ENCODE measurements at regions not wholly inside any gene's neighbourhood (a gene's known extent, or its start where the extent isn't known, plus 50 kb on each side); places are given as distances from the start of the nearest gene placed in this dataset.

DNA sequence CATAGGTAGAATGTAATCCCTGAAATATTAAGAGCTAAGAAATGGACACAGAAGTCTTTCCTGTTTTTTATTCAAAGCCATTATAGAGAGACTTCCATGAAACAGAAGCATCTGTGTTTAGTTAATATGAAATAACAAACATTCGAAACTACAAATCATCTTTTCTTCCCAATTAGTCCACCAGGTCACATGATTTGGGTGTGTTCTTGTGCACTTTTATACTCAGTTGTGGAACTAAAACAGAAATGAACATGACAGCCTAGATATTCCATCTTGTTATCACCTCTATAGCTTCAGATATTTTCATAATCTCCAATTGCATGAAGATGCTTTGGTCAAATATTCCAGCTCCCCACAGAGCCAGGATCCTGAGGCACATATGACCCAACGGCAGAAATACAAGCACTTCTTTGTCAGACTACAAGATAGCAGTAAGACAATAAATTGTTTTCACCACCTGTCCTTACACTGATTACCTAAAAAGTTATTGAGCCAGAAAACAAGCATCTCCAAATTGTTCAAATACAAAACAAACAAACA lies 116.8 kb upstream of the BEND6 start:
- Histone ChIP-seq H3K4me1 (ENCODE audit: control insufficient read depth in 1 of 2, insufficient read depth in 1 of 2, low read depth in 1 of 2, low read length in 1 of 2) (no peaks in the 10 kb centered on the region), H3K4me3 (ENCODE audit: low read depth in 1 of 2, low read length in 1 of 2) (no peak overlapping the region), H3K9me3 (no peaks in the 10 kb centered on the region)

DNA sequence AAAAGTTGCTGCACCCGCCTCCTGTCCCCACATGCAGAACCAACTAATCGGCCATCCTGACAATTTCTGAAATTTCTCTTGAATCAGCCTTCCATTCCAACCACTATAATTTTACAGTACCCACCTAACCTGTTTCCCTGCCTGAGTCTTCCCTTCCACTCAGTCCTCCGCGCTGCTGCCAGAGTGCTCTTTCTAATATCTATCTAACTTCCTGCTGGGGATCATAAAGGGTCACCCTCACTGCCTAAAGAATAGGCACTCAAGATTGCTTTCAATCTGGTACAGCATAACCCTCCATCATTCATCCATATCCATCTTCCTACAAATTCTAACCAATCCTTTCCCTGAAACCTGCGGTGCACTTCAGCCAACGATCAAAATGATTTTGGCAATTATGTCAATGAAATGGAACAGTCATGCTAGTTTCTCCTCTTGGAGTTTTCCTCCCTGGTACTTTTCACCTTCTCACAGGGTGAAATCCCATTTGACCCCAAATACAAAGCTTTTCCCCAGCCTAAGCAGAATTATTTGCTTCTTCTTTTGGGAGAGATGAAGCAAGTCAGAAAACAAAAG lies 117.5 kb upstream of the BEND6 start:
- Histone ChIP-seq H3K9me3 (no peaks in the 10 kb centered on the region), H3K27me3 (peaks cover 28% of the 10 kb centered on the region), H3K27ac (no peak overlapping the region), H3K4me3 (ENCODE audit: low read depth in 1 of 2, low read length in 1 of 2) (no peak overlapping the region), H3K4me1 (ENCODE audit: control insufficient read depth in 1 of 2, insufficient read depth in 1 of 2, low read depth in 1 of 2, low read length in 1 of 2) (no peaks in the 10 kb centered on the region), H3K36me3 (no peaks in the 10 kb centered on the region)
- TF ChIP-seq, protein P1, sequence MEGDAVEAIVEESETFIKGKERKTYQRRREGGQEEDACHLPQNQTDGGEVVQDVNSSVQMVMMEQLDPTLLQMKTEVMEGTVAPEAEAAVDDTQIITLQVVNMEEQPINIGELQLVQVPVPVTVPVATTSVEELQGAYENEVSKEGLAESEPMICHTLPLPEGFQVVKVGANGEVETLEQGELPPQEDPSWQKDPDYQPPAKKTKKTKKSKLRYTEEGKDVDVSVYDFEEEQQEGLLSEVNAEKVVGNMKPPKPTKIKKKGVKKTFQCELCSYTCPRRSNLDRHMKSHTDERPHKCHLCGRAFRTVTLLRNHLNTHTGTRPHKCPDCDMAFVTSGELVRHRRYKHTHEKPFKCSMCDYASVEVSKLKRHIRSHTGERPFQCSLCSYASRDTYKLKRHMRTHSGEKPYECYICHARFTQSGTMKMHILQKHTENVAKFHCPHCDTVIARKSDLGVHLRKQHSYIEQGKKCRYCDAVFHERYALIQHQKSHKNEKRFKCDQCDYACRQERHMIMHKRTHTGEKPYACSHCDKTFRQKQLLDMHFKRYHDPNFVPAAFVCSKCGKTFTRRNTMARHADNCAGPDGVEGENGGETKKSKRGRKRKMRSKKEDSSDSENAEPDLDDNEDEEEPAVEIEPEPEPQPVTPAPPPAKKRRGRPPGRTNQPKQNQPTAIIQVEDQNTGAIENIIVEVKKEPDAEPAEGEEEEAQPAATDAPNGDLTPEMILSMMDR (IDR thresholded peaks at IDR 0.05), result no peak

More for the DNA sequence above, 116.8 kb upstream of the BEND6 start:
- H3K27me3 ChIP-seq, result peaks cover 35% of the 10 kb centered on the region
- no peaks in the 10 kb centered on the region for H3K36me3 ChIP-seq
- no peak overlapping the region for H3K27ac ChIP-seq
- TF ChIP-seq, protein P1 (IDR thresholded peaks at IDR 0.05), result no peak

DNA sequence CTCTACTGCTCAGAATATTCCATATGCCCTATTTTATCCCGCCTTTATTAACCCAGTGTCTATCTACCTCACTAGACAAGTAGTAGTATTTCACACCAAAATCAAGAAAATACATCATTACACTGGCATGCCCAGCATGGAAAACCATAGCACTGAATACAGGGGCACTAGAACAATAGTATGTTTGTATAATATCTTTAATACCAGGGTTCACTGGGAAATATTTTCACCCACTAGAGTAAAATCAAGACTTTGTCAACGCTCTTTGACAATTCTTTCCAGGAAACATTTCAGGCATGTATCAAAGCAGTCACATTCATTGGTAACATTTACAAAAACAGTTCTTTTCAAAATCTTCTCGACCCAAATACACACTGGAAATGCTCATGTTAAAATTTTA lies 119.3 kb upstream of the BEND6 start:
- peaks cover 10% of the 10 kb centered on the region for H3K27me3 ChIP-seq

DNA sequence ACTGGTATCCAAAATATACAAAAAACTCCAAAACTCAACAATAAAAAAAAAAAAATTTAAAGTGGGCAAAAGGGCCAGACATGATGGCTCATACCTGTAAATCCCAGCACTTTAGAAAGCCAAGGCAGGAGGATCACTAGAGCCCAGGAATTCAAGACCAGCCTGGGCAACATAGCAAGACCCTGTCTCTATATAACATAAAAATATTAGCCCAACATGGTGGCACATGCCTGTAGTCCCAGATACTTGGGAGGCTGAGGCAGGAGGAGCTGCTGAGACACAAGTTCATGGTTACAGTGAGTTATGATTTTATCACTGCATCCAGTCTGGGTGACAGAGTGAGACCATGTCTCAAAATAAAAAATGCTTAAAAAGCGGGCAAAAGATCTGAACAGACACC lies 121.0 kb upstream of the BEND6 start:
- Histone ChIP-seq H3K9me3 (no peaks in the 10 kb centered on the region), H3K27ac (no peak overlapping the region), H3K4me3 (ENCODE audit: low read depth in 1 of 2, low read length in 1 of 2) (no peak overlapping the region), H3K4me1 (ENCODE audit: control insufficient read depth in 1 of 2, insufficient read depth in 1 of 2, low read depth in 1 of 2, low read length in 1 of 2) (no peaks in the 10 kb centered on the region), H3K27me3 (no peaks in the 10 kb centered on the region), H3K36me3 (no peaks in the 10 kb centered on the region)
- TF ChIP-seq, protein P1 (IDR thresholded peaks at IDR 0.05), result no peak

More for the DNA sequence above, 119.3 kb upstream of the BEND6 start:
- H3K36me3 ChIP-seq, result no peaks in the 10 kb centered on the region
- TF ChIP-seq, protein P1 (IDR thresholded peaks at IDR 0.05), result no peak
- H3K9me3 ChIP-seq, result no peaks in the 10 kb centered on the region
- H3K4me3 ChIP-seq (ENCODE audit: low read depth in 1 of 2, low read length in 1 of 2), result no peak overlapping the region
- no peaks in the 10 kb centered on the region for H3K4me1 ChIP-seq (ENCODE audit: control insufficient read depth in 1 of 2, insufficient read depth in 1 of 2, low read depth in 1 of 2, low read length in 1 of 2)
- H3K27ac ChIP-seq, result no peak overlapping the region

DNA sequence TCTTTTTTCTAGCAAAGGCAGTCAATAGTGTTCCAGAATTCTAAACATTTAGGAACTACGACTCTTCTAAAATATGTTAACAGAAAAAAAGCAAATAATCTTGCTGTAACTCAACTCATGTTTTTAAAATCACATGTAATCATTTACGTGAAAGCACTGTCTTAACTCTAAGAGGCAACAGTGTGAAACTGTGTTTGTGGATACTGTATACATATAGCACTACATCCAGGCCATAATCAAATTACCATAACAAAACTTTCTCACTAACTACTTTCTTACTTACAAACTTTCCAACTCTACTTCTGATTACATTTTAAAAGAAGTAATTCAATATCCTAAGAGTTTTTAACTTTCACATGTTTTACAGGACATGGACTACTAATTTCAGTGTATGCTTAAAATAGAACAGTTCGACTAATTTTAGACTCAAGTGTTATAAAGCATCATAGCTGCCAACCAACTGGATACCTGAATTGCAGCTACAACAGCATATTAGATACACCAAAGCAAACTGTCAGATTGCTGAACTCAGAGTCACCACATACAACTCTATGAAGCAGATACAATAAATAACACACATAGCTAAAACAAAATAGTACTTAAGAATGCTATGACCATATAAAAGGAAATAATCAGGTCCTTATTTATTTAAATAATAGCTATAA lies 121.6 kb upstream of the BEND6 start:
- Histone ChIP-seq H3K4me1 (ENCODE audit: control insufficient read depth in 1 of 2, insufficient read depth in 1 of 2, low read depth in 1 of 2, low read length in 1 of 2) (no peaks in the 10 kb centered on the region), H3K27ac (no peak overlapping the region), H3K36me3 (no peaks in the 10 kb centered on the region), H3K9me3 (no peaks in the 10 kb centered on the region), H3K27me3 (no peaks in the 10 kb centered on the region), H3K4me3 (ENCODE audit: low read depth in 1 of 2, low read length in 1 of 2) (no peak overlapping the region)
- TF ChIP-seq, protein P1 (IDR thresholded peaks at IDR 0.05), result no peak
